ENCODE measurements at regions not wholly inside any gene's neighbourhood (a gene's known extent, or its start where the extent isn't known, plus 50 kb on each side); places are given as distances from the start of the nearest gene placed in this dataset.

DNA sequence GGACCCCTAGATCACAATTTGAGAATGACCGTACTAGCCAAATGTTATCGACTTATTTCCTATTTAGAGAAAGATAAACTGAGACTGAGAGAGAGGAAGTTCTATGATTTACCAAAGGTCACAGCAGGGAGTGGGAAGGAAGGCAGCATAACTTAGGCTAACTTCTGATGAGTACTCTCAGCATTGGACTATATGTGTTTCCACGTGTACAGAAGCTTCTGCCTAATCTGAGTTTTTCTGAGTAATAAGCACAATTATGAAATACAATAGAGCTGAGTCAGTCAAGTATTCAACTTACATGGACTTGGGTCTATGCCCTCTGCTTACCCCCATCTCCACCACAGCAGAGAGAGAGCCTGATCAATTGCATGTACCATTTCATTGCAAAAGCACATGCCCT lies 88.1 kb upstream of the HIVEP3 start:
- Histone ChIP-seq H3K4me1 (ENCODE audit: control insufficient read depth, insufficient read depth, low read length) (peaks cover 34% of the 10 kb centered on the region), H3K36me3 (ENCODE audit: control insufficient read depth in 2 of 2, insufficient read depth in 2 of 2, low read length in 1 of 2) (no peaks in the 10 kb centered on the region), H3K27ac (ENCODE audit: control insufficient read depth, insufficient read depth) (peak overlapping the region; percentile 79), H3K79me2 (ENCODE audit: control insufficient read depth, insufficient read depth, low read length) (peaks cover 1% of the 10 kb centered on the region; the same call in 1 of the 2 replicates), H3K27me3 (replicated peaks in 1 of 2; ENCODE audit: control insufficient read depth in 2 of 2, insufficient read depth in 2 of 2, low read length in 1 of 2) (no peaks in the 10 kb centered on the region), H3K9me3 (replicated peaks; ENCODE audit: control insufficient read depth, insufficient read depth, low read length) (no peaks in the 10 kb centered on the region), H3K4me2 (ENCODE audit: control insufficient read depth, insufficient read depth) (peak overlapping the region; percentile 8; the same call in 1 of the 2 replicates), H3K4me3 (no peak overlapping the region), H3K9ac (ENCODE audit: control insufficient read depth, insufficient read depth, low read length) (no peak overlapping the region), H4K20me1 (ENCODE audit: control insufficient read depth, insufficient read depth) (no peaks in the 10 kb centered on the region), H2AFZ (ENCODE audit: control insufficient read depth, low read depth, low read length) (no peak overlapping the region)
- ChIA-PET CTCF (interaction anchor here (0.7 to 1.6 kb wide), 4 partner anchors 8 to 491 kb away, joined by 3 to 4 read pairs (median 4); no protein-coding TSS in a partner anchor), SMC1A (ENCODE audit: uncharacterized antibody, unreplicated experiment) (interaction anchor here (0.9 to 2.6 kb wide), 6 partner anchors 10 to 253 kb away, joined by 3 to 11 read pairs (median 4); no protein-coding TSS in a partner anchor), RAD21 (ENCODE audit: unreplicated experiment) (interaction anchor here (1.5 to 2.5 kb wide), 2 partner anchors 49 to 52 kb away, joined by 3 to 9 read pairs; no protein-coding TSS in a partner anchor), POLR2A (interaction anchor here (0.5 to 1.4 kb wide), 4 partner anchors 37 to 1021 kb away, joined by 3 to 6 read pairs (median 4); no protein-coding TSS in a partner anchor)
- 17% methylated on average over 3 of the region's 3 CpGs for WGBS (ENCODE audit: insufficient coverage, insufficient replicate concordance, low lambda C conversion rate, missing lambda C conversion rate)
- TF ChIP-seq, protein P1, sequence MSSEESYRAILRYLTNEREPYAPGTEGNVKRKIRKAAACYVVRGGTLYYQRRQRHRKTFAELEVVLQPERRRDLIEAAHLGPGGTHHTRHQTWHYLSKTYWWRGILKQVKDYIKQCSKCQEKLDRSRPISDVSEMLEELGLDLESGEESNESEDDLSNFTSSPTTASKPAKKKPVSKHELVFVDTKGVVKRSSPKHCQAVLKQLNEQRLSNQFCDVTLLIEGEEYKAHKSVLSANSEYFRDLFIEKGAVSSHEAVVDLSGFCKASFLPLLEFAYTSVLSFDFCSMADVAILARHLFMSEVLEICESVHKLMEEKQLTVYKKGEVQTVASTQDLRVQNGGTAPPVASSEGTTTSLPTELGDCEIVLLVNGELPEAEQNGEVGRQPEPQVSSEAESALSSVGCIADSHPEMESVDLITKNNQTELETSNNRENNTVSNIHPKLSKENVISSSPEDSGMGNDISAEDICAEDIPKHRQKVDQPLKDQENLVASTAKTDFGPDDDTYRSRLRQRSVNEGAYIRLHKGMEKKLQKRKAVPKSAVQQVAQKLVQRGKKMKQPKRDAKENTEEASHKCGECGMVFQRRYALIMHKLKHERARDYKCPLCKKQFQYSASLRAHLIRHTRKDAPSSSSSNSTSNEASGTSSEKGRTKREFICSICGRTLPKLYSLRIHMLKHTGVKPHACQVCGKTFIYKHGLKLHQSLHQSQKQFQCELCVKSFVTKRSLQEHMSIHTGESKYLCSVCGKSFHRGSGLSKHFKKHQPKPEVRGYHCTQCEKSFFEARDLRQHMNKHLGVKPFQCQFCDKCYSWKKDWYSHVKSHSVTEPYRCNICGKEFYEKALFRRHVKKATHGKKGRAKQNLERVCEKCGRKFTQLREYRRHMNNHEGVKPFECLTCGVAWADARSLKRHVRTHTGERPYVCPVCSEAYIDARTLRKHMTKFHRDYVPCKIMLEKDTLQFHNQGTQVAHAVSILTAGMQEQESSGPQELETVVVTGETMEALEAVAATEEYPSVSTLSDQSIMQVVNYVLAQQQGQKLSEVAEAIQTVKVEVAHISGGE (CRISPR knock-in tag; IDR thresholded peaks at IDR 0.05): no peak
- 0 out of 2 replicates have a peak, but pooled peaks have one; percentile 2 for TF ChIP-seq RAD21 (IDR thresholded peaks at IDR 0.05; ENCODE audit: insufficient read depth, low read depth, low read length)
- FAIRE-seq: no peak
- DNase-seq (ENCODE audit: low read depth, low spot score): no peak
- intact Hi-C loops (cut with micrococcal nuclease; ENCODE audit: unreplicated experiment) (loop anchor here (5.0 kb wide), 1 partner anchor 50 kb away; no protein-coding TSS in a partner anchor), in situ Hi-C loops (cut with MboI) (no loop called here)
- BruUV-seq (replicated peaks): no TSS peak
- ATAC-seq: peak; percentile 47

Measured in GM12878 (cell line).